ENCODE measurements at regions not wholly inside any gene's neighbourhood (a gene's known extent, or its start where the extent isn't known, plus 50 kb on each side); places are given as distances from the start of the nearest gene placed in this dataset.
A peak's percentile ranks its signal among the peaks of the same experiment; 100 is the strongest.

GRCh38 chr3:154013736-154014135, 107.5 kb upstream of the ARHGEF26 start:
- DNase-seq (ENCODE audit: low read depth), result no peak
- H3K4me3 ChIP-seq (ENCODE audit: low read length), result no peak overlapping the region
- no peak for TF ChIP-seq CTCF (conservative IDR thresholded peaks at IDR 0.05; ENCODE audit: low read length)

GRCh38 chr3:154015307-154015706, 105.9 kb upstream of the ARHGEF26 start:
- no peak for TF ChIP-seq CTCF (conservative IDR thresholded peaks at IDR 0.05; ENCODE audit: low read length)
- H3K4me3 ChIP-seq (ENCODE audit: low read length), result no peak overlapping the region
- no peak for DNase-seq (ENCODE audit: low read depth)

GRCh38 chr3:154018100-154018696, 103.0 kb upstream of the ARHGEF26 start:
- H3K4me3 ChIP-seq (ENCODE audit: low read length), result no peak overlapping the region
- DNase-seq (ENCODE audit: low read depth), result peak; percentile 9
- peak; percentile 56 for TF ChIP-seq CTCF (conservative IDR thresholded peaks at IDR 0.05; ENCODE audit: low read length)

- no peak for TF ChIP-seq CTCF (conservative IDR thresholded peaks at IDR 0.05; ENCODE audit: low read length)
- no peak for DNase-seq (ENCODE audit: low read depth)
- H3K4me3 ChIP-seq (ENCODE audit: low read length), result no peak overlapping the region
These were observed 98.6 kb upstream of the ARHGEF26 start for GRCh38 chr3:154022606-154023005.

GRCh38 chr3:154023148-154023547, 98.0 kb upstream of the ARHGEF26 start:
- H3K4me3 ChIP-seq (ENCODE audit: low read length), result no peak overlapping the region
- DNase-seq (ENCODE audit: low read depth), result peak; percentile 5
- no peak for TF ChIP-seq CTCF (conservative IDR thresholded peaks at IDR 0.05; ENCODE audit: low read length)

- no peak for DNase-seq (ENCODE audit: low read depth)
- TF ChIP-seq CTCF (conservative IDR thresholded peaks at IDR 0.05; ENCODE audit: low read length), result no peak
- H3K4me3 ChIP-seq (ENCODE audit: low read length), result no peak overlapping the region
These were observed 96.2 kb upstream of the ARHGEF26 start for GRCh38 chr3:154025007-154025406.

GRCh38 chr3:154029926-154030325, 91.3 kb upstream of the ARHGEF26 start:
- TF ChIP-seq CTCF (conservative IDR thresholded peaks at IDR 0.05; ENCODE audit: low read length), result no peak
- H3K4me3 ChIP-seq (ENCODE audit: low read length), result no peak overlapping the region
- DNase-seq (ENCODE audit: low read depth), result no peak

Measured in AG10803 (cell line).